HG03571 (cell line): ENCODE measurements at regions not wholly inside any gene's neighbourhood (a gene's known extent, or its start where the extent isn't known, plus 50 kb on each side); places are given as distances from the start of the nearest gene placed in this dataset.
A peak's percentile ranks its signal among the peaks of the same experiment; 100 is the strongest.
"Not testable (repeated sequence)": the region's sequence is repeated elsewhere in the genome, so short reads cannot be mapped to it uniquely, and the experiment has no call there.

ENCODE experiments used
- ATAC-seq: cut with Tn5 transposase; IDR thresholded peaks from one replicate; pipeline ENCODE4 v1.9.1; 2021; ENCODE audit not compliant: unreplicated experiment

GRCh38 chrX:123788193-123788592 is 55.3 kb upstream of the THOC2 start:
- not testable (repeated sequence) for ATAC-seq

GRCh38 chrX:123788744-123789143 is 55.9 kb upstream of the THOC2 start:
- no peak for ATAC-seq

- peak; percentile 37 for ATAC-seq
Observed at GRCh38 chrX:123797543-123798447, 62.1 kb upstream of the XIAP start.

- ATAC-seq, result not testable (repeated sequence)
Observed at GRCh38 chrX:123798706-123799430, 61.0 kb upstream of the XIAP start.

GRCh38 chrX:123801901-123802300 is 58.0 kb upstream of the XIAP start:
- no peak for ATAC-seq

GRCh38 chrX:123803331-123803983 is 56.4 kb upstream of the XIAP start:
- no peak for ATAC-seq

GRCh38 chrX:123803984-123804365 is 55.9 kb upstream of the XIAP start:
- ATAC-seq, result not testable (repeated sequence)

- ATAC-seq, result no peak
Observed at GRCh38 chrX:123807835-123808416, 51.9 kb upstream of the XIAP start.

- ATAC-seq, result no peak
Observed at GRCh38 chrX:123809854-123810375, 49.9 kb upstream of the XIAP start.
